SK-N-MC (cell line): ENCODE measurements at regions not wholly inside any gene's neighbourhood (a gene's known extent, or its start where the extent isn't known, plus 50 kb on each side); places are given as distances from the start of the nearest gene placed in this dataset.

ENCODE experiments used
- DNase-seq: peaks from one replicate; pipeline ENCODE4 v3.0.0-alpha.2; 2011; ENCODE audit warnings: low read depth, low spot score
- H3K27ac ChIP-seq: fragments of 200-600 bp; sonication (generic); 2 replicates; pipeline ENCODE4 v1.5.1; 2016; ENCODE audit warnings: mixed run types
- H3K36me3 ChIP-seq: fragments of 200-600 bp; sonication (generic); 2 replicates; pipeline ENCODE4 v1.6.1; 2017; ENCODE audit warnings: antibody characterized with exemption, low read length, mixed read lengths; ENCODE audit not compliant: insufficient read depth
- H3K4me3 ChIP-seq: fragments of 200-600 bp; sonication (generic); 2 replicates; pipeline ENCODE4 v1.5.1; 2016
- H3K9ac ChIP-seq: fragments of 200-600 bp; sonication (generic); 2 replicates; pipeline ENCODE4 v1.8.0; 2017; ENCODE audit warnings: mixed run types, mixed read lengths; ENCODE audit not compliant: insufficient read length
- H3K9me3 ChIP-seq: fragments of 200-600 bp; sonication (generic); 2 replicates; pipeline ENCODE4 v1.6.1; 2017; ENCODE audit warnings: low read depth, mild to moderate bottlenecking, antibody characterized with exemption, low read length, moderate library complexity, mixed read lengths
- EZH2 ChIP-seq: fragments of 200-600 bp; sonication (generic); IDR thresholded peaks from one replicate; pipeline ENCODE4 v1.6.1; 2017; ENCODE audit warnings: antibody characterized with exemption
- FOXP2 ChIP-seq: optimal IDR thresholded peaks from 2 replicates; pipeline ENCODE3; 2011; ENCODE audit warnings: mild to moderate bottlenecking, moderate library complexity; ENCODE audit not compliant: insufficient read depth; ENCODE audit errors: extremely low read length, control extremely low read depth
- POLR2AphosphoS5 ChIP-seq: IDR thresholded peaks from 2 replicates; pipeline ENCODE4 v1.6.1; 2012; ENCODE audit warnings: mild to moderate bottlenecking, low read depth, low read length, borderline replicate concordance

DNA sequence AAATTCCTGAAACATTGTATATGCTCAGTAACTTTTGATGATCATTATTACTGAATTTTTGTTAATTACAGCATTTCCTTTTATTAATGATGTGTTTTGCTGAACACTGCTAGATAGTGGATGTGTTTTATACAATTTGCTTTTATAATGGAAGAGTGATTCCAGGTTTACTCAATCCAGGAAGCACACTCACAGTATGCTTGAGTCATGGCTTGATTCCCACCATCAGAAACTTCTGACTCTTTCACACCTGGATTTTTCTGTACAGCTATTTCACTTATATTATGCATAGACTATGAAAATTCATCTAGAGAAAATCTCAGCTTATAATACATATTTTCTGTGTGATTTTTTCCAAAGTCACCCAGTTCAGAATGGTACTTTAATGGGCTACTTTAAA, 1040.9 kb downstream of the GRM8 start:
- H3K4me3 ChIP-seq = peak overlapping the region; percentile 53; the same call in 1 of the 2 replicates
- no peak for DNase-seq
- H3K9me3 ChIP-seq = no peaks in the 10 kb centered on the region

GRCh38 chr7:126210707-126211106, 1042.0 kb downstream of the GRM8 start:
- Histone ChIP-seq H3K27ac (peak overlapping the region; percentile 87), H3K36me3 (no peaks in the 10 kb centered on the region), H3K4me3 (peak overlapping the region; percentile 53), H3K9ac (no peak overlapping the region), H3K9me3 (no peaks in the 10 kb centered on the region)
- no peak for TF ChIP-seq POLR2AphosphoS5
- no peak for DNase-seq

More for the DNA sequence above, 1040.9 kb downstream of the GRM8 start:
- Histone ChIP-seq H3K36me3 (no peaks in the 10 kb centered on the region), H3K27ac (peak overlapping the region; percentile 87; the same call in 1 of the 2 replicates), H3K9ac (no peak overlapping the region)
- TF ChIP-seq POLR2AphosphoS5 (no peak), FOXP2 (no peak), EZH2 (no peak)

GRCh38 chr7:126203185-126203584, 1049.6 kb downstream of the GRM8 start:
- H3K4me3 ChIP-seq = peak overlapping the region; percentile 34
- no peak for DNase-seq
- H3K36me3 ChIP-seq = no peaks in the 10 kb centered on the region
- TF ChIP-seq FOXP2 (no peak), EZH2 (no peak), POLR2AphosphoS5 (no peak; the same call in 1 of the 2 replicates)
- H3K27ac ChIP-seq = 0 out of 2 replicates have a peak overlapping the region, but pooled peaks have one; percentile 38
- H3K9ac ChIP-seq = no peak overlapping the region
- no peaks in the 10 kb centered on the region for H3K9me3 ChIP-seq

DNA sequence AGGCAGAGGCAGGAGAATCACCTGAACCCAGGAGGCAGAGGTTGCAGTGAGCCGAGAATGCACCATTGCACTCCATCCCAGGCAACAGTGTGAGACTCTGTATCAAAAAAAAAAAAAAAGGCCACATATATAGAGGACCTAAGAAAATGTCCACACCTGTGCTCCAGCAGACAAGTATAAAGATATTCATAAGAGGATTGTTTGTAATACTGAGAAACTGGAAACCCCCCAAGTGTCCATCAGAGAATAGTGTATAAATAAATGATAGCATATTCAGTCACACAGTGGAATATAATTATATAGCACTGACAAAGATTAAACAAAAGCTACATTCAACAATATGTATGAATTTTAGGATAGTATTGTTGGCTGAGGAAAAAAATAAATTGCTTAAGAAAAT, 1050.6 kb downstream of the GRM8 start:
- no peak overlapping the region for H3K9ac ChIP-seq
- DNase-seq = no peak
- peaks cover 4% of the 10 kb centered on the region; the same call in 1 of the 2 replicates for H3K9me3 ChIP-seq
- H3K36me3 ChIP-seq = no peaks in the 10 kb centered on the region
- H3K4me3 ChIP-seq = no peak overlapping the region
- TF ChIP-seq POLR2AphosphoS5 (no peak), EZH2 (no peak), FOXP2 (no peak)
- no peak overlapping the region for H3K27ac ChIP-seq

DNA sequence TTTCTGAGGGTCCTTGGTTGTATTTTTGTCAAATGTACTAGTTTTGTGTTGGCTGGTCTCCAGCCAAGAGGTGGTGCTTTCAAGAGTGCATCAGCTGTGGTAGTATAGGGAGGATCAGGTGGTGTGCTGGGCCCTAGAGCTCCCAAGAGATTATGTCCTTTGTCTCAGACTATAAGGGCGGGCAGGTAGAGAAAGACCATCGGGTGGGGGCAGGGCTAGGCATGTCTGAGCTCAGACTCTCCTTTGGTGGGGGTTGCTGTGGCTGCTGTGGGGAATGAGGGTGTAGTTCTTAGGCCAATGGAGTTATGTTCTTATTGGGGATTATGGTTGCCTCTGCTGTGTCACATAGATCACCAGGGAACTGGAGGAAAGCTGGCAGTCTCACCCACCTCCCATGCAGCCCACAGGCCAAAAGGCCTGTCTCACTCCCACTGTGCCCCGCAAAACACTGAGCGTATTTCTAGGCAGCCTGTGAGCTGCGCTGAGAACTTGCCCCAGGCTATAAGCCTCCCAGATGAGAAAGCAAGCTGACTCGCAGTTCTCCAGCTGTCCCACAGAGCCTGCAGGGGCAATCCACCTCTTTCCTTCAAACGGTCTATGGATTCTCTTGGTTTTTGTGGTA, 1066.7 kb downstream of the GRM8 start:
- peak; percentile 88 for DNase-seq
- H3K4me3 ChIP-seq = peak overlapping the region; percentile 66
- no peaks in the 10 kb centered on the region; the same call in 1 of the 2 replicates for H3K9me3 ChIP-seq
- peak overlapping the region; percentile 13 for H3K9ac ChIP-seq
- TF ChIP-seq EZH2 (no peak), FOXP2 (no peak), POLR2AphosphoS5 (peak; percentile 39; the same call in 1 of the 2 replicates)
- H3K27ac ChIP-seq = peak overlapping the region; percentile 82
- H3K36me3 ChIP-seq = no peaks in the 10 kb centered on the region

DNA sequence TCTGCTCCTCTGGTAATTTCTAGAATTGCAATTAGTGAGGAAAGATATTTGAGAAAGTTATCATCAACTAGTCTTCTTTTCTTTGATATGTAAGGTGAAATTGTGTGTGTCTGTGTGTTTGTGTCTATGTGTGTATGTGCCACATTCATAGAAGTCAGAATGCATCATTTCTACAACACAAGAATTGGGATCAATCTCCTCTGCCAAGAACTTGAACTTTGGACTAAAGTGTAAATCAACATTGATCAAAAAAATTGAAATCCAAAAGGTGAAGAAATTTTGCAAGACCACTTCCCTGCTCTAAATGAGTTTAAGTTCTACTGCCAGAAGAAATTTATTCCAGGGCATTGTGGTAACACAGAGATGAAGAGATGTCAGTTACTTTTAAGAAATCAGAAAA, 1072.8 kb downstream of the GRM8 start:
- H3K4me3 ChIP-seq = no peak overlapping the region
- H3K9ac ChIP-seq = no peak overlapping the region
- no peaks in the 10 kb centered on the region; the same call in 1 of the 2 replicates for H3K9me3 ChIP-seq
- no peak for DNase-seq
- H3K36me3 ChIP-seq = no peaks in the 10 kb centered on the region
- no peak overlapping the region for H3K27ac ChIP-seq
- TF ChIP-seq POLR2AphosphoS5 = no peak
- no peak for TF ChIP-seq EZH2
- no peak for TF ChIP-seq FOXP2

- TF ChIP-seq POLR2AphosphoS5 = no peak
- TF ChIP-seq EZH2 = no peak
- TF ChIP-seq FOXP2 = no peak
- no peak overlapping the region for H3K27ac ChIP-seq
- no peak overlapping the region for H3K4me3 ChIP-seq
- H3K36me3 ChIP-seq = no peaks in the 10 kb centered on the region
- no peak overlapping the region for H3K9ac ChIP-seq
- H3K9me3 ChIP-seq = no peaks in the 10 kb centered on the region
- no peak for DNase-seq
Observed at GRCh38 chr7:126178865-126179264, 1073.9 kb downstream of the GRM8 start.

GRCh38 chr7:126177782-126178181, 1075.0 kb downstream of the GRM8 start:
- TF ChIP-seq FOXP2 (no peak), POLR2AphosphoS5 (no peak), EZH2 (no peak)
- no peak overlapping the region for H3K9ac ChIP-seq
- H3K9me3 ChIP-seq = no peaks in the 10 kb centered on the region
- no peaks in the 10 kb centered on the region for H3K36me3 ChIP-seq
- no peak overlapping the region for H3K4me3 ChIP-seq
- no peak overlapping the region for H3K27ac ChIP-seq
- DNase-seq = no peak

GRCh38 chr7:126166645-126167044, 1086.1 kb downstream of the GRM8 start:
- TF ChIP-seq POLR2AphosphoS5 (no peak), FOXP2 (no peak), EZH2 (no peak)
- Histone ChIP-seq H3K4me3 (no peak overlapping the region), H3K36me3 (no peaks in the 10 kb centered on the region), H3K9ac (no peak overlapping the region), H3K27ac (no peak overlapping the region), H3K9me3 (no peaks in the 10 kb centered on the region)
- no peak for DNase-seq
